Astrocyte (in vitro differentiated cells and primary cell): ENCODE measurements at regions not wholly inside any gene's neighbourhood (a gene's known extent, or its start where the extent isn't known, plus 50 kb on each side); places are given as distances from the start of the nearest gene placed in this dataset.

Experiments
- DNase-seq: peaks from one replicate; pipeline ENCODE4 v3.0.0-alpha.2; 2010; ENCODE audit warnings: low read depth
- FAIRE-seq: peaks from 2 replicates; lab custom pipeline; 2011; peaks lifted over from hg19 to GRCh38; lab: Jason Lieb, UNC
- H2AFZ ChIP-seq: 2 replicates; pipeline ENCODE4 v1.6.0; 2012; ENCODE audit warnings: low read depth, low read length, inconsistent platforms
- H3K27ac ChIP-seq: 2 replicates; pipeline ENCODE4 v1.5.1; 2011; ENCODE audit warnings: low read depth, low read length, inconsistent platforms
- H3K27me3 ChIP-seq: 2 replicates; pipeline ENCODE4 v1.6.0; 2011; ENCODE audit warnings: low read length, inconsistent platforms; ENCODE audit not compliant: insufficient read depth
- H3K36me3 ChIP-seq: 2 replicates; pipeline ENCODE4 v1.5.1; 2011; ENCODE audit warnings: low read length, inconsistent platforms; ENCODE audit not compliant: insufficient read depth
- H3K4me1 ChIP-seq: 2 replicates; pipeline ENCODE4 v1.5.1; 2011; ENCODE audit warnings: low read length, inconsistent platforms; ENCODE audit not compliant: insufficient read depth
- H3K4me2 ChIP-seq: 2 replicates; pipeline ENCODE4 v1.6.0; 2012; ENCODE audit warnings: low read length, inconsistent platforms
- H3K4me3 ChIP-seq: 2 replicates; pipeline ENCODE4 v1.5.1; 2011; ENCODE audit warnings: low read depth, mild to moderate bottlenecking, low read length, inconsistent platforms; ENCODE audit not compliant: insufficient read depth
- H3K79me2 ChIP-seq: 2 replicates; pipeline ENCODE4 v1.6.0; 2012; ENCODE audit warnings: mild to moderate bottlenecking, low read length, inconsistent platforms; ENCODE audit not compliant: insufficient read depth
- H3K9ac ChIP-seq: 2 replicates; pipeline ENCODE4 v1.6.0; 2012; ENCODE audit warnings: mild to moderate bottlenecking, low read length, inconsistent platforms
- H3K9me3 ChIP-seq: 2 replicates; pipeline ENCODE4 v1.5.1; 2012; ENCODE audit warnings: low read depth, mild to moderate bottlenecking, low read length, inconsistent platforms; ENCODE audit not compliant: insufficient read depth
- H4K20me1 ChIP-seq: 2 replicates; pipeline ENCODE4 v1.6.0; 2012; ENCODE audit warnings: low read length, inconsistent platforms; ENCODE audit not compliant: insufficient read depth
- H3K27ac Mint-ChIP-seq: one replicate; pipeline ENCODE4 v1.8.0; 2021; ENCODE audit warnings: mild to moderate bottlenecking, mixed read lengths; ENCODE audit not compliant: unreplicated experiment
- H3K27me3 Mint-ChIP-seq: one replicate; pipeline ENCODE4 v1.8.0; 2021; ENCODE audit warnings: low read depth, mixed read lengths; ENCODE audit not compliant: unreplicated experiment
- H3K36me3 Mint-ChIP-seq: one replicate; pipeline ENCODE4 v1.8.0; 2021; ENCODE audit warnings: low read depth, mixed read lengths; ENCODE audit not compliant: unreplicated experiment
- H3K4me1 Mint-ChIP-seq: one replicate; pipeline ENCODE4 v1.8.0; 2021; ENCODE audit warnings: low read depth, mixed read lengths; ENCODE audit not compliant: unreplicated experiment
- H3K4me3 Mint-ChIP-seq: one replicate; pipeline ENCODE4 v1.8.0; 2021; ENCODE audit warnings: mild to moderate bottlenecking, moderate library complexity, mixed read lengths; ENCODE audit not compliant: unreplicated experiment
- H3K9me3 Mint-ChIP-seq: one replicate; pipeline ENCODE4 v1.8.0; 2021; ENCODE audit warnings: mild to moderate bottlenecking, mixed read lengths; ENCODE audit not compliant: unreplicated experiment
- EZH2 ChIP-seq: IDR thresholded peaks from 2 replicates; pipeline ENCODE4 v1.6.1; 2012; ENCODE audit warnings: mild to moderate bottlenecking, low read length, inconsistent platforms; ENCODE audit not compliant: insufficient read depth
- TF ChIP-seq, protein P1 (sequence below): IDR thresholded peaks from 2 replicates; pipeline ENCODE4 v1.5.1; 2011; ENCODE audit warnings: low read depth, mild to moderate bottlenecking, inconsistent platforms, low read length, moderate library complexity; ENCODE audit not compliant: insufficient read depth

DNA sequence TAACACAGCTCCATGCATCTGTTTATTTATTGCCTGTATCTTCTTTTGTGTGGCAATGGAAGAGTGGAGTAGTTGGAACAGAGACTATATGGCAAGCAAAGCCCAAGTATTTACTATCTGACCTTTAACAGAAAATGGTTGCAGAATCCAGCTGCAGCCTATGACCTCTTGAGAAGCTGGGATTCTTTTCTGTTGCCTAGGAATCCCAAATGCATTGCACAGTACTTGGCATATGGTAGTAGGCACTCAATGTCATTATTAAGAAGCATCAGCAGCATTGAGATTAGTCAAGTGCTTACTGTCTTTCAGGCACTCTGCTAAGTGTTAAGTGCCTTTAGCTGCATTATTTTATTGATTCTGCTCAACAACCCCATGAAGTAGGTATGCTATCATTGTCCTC lies 331.6 kb downstream of the CCDC85A start:
- DNase-seq (no peak), FAIRE-seq (no peak)
- Histone ChIP-seq H3K27me3 (no peaks in the 10 kb centered on the region), H3K27ac (no peak overlapping the region), H3K4me3 (no peak overlapping the region), H3K79me2 (no peaks in the 10 kb centered on the region), H3K36me3 (no peaks in the 10 kb centered on the region), H3K9ac (no peak overlapping the region), H3K9me3 (no peaks in the 10 kb centered on the region), H3K4me2 (no peak overlapping the region), H4K20me1 (no peaks in the 10 kb centered on the region), H2AFZ (no peak overlapping the region), H3K4me1 (no peaks in the 10 kb centered on the region)
- H3K9me3 Mint-ChIP-seq: no peaks in the 10 kb centered on the region
- no peak overlapping the region for H3K4me3 Mint-ChIP-seq
- H3K27ac Mint-ChIP-seq: no peak overlapping the region
- H3K27me3 Mint-ChIP-seq: peaks cover 2% of the 10 kb centered on the region
- TF ChIP-seq EZH2: no peak
- TF ChIP-seq, protein P1, sequence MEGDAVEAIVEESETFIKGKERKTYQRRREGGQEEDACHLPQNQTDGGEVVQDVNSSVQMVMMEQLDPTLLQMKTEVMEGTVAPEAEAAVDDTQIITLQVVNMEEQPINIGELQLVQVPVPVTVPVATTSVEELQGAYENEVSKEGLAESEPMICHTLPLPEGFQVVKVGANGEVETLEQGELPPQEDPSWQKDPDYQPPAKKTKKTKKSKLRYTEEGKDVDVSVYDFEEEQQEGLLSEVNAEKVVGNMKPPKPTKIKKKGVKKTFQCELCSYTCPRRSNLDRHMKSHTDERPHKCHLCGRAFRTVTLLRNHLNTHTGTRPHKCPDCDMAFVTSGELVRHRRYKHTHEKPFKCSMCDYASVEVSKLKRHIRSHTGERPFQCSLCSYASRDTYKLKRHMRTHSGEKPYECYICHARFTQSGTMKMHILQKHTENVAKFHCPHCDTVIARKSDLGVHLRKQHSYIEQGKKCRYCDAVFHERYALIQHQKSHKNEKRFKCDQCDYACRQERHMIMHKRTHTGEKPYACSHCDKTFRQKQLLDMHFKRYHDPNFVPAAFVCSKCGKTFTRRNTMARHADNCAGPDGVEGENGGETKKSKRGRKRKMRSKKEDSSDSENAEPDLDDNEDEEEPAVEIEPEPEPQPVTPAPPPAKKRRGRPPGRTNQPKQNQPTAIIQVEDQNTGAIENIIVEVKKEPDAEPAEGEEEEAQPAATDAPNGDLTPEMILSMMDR: no peak
- H3K36me3 Mint-ChIP-seq: no peaks in the 10 kb centered on the region
- peaks cover 7% of the 10 kb centered on the region for H3K4me1 Mint-ChIP-seq

DNA sequence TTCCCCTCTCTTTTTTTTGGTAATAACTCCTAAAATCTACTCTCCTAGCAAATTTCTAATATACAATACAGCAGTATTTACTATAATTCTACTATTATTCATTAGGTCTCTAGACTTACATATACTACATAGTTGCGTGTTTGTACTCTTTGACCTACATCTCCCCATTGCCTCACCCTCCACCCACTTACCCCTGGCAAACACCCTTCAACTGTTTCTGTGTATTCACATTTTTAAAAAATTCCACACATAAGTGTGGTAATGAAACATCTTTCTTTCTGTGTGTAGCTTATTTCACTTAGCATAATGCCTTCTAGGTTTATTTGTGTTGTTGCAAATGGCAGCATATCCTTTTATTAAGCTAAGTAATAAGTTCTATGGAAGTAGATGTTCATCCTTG lies 336.0 kb downstream of the CCDC85A start:
- TF ChIP-seq, protein P1: no peak
- TF ChIP-seq EZH2: no peak
- H3K36me3 Mint-ChIP-seq: no peaks in the 10 kb centered on the region
- FAIRE-seq: no peak

GRCh38 chr2:56522605-56523089 lies 338.9 kb downstream of the CCDC85A start:
- DNase-seq (peak; percentile 76), FAIRE-seq (no peak)
- Histone ChIP-seq H3K36me3 (no peaks in the 10 kb centered on the region), H3K4me2 (no peak overlapping the region), H3K9me3 (no peaks in the 10 kb centered on the region), H3K27me3 (no peaks in the 10 kb centered on the region), H3K4me1 (no peaks in the 10 kb centered on the region), H4K20me1 (no peaks in the 10 kb centered on the region), H3K9ac (no peak overlapping the region), H3K27ac (no peak overlapping the region), H2AFZ (no peak overlapping the region), H3K4me3 (no peak overlapping the region), H3K79me2 (no peaks in the 10 kb centered on the region)
- Mint-ChIP-seq H3K9me3 (no peaks in the 10 kb centered on the region), H3K4me3 (no peak overlapping the region), H3K27ac (no peak overlapping the region), H3K4me1 (peaks cover 16% of the 10 kb centered on the region), H3K27me3 (peaks cover under 1% of the 10 kb centered on the region), H3K36me3 (no peaks in the 10 kb centered on the region)
- no peak for TF ChIP-seq EZH2
- TF ChIP-seq, protein P1: no peak

More for the DNA sequence above, 336.0 kb downstream of the CCDC85A start:
- no peaks in the 10 kb centered on the region for H3K27me3 Mint-ChIP-seq
- H4K20me1 ChIP-seq: no peaks in the 10 kb centered on the region
- no peak overlapping the region for H3K4me3 ChIP-seq
- H3K4me2 ChIP-seq: no peak overlapping the region
- no peaks in the 10 kb centered on the region for H3K9me3 Mint-ChIP-seq
- DNase-seq: peak; percentile 55
- no peak overlapping the region for H3K9ac ChIP-seq
- H3K4me3 Mint-ChIP-seq: no peak overlapping the region
- no peaks in the 10 kb centered on the region for H3K36me3 ChIP-seq
- H3K27me3 ChIP-seq: no peaks in the 10 kb centered on the region
- H3K4me1 ChIP-seq: no peaks in the 10 kb centered on the region
- peaks cover 16% of the 10 kb centered on the region for H3K4me1 Mint-ChIP-seq
- H2AFZ ChIP-seq: no peak overlapping the region
- H3K27ac ChIP-seq: no peak overlapping the region
- H3K27ac Mint-ChIP-seq: no peak overlapping the region
- no peaks in the 10 kb centered on the region for H3K79me2 ChIP-seq
- H3K9me3 ChIP-seq: no peaks in the 10 kb centered on the region
